Stimulated activated CD4-positive, alpha-beta T cell treated with anti-CD3 and anti-CD28 coated beads, Interleukin-1b, Interleukin-23, amount 100 ng/mL, for 48 hours (primary cell): ENCODE measurements at regions not wholly inside any gene's neighbourhood (a gene's known extent, or its start where the extent isn't known, plus 50 kb on each side); places are given as distances from the start of the nearest gene placed in this dataset.
"Not testable (repeated sequence)": the region's sequence is repeated elsewhere in the genome, so short reads cannot be mapped to it uniquely, and the experiment has no call there.

Experiments used
- DNase-seq: peaks from one replicate; pipeline ENCODE4 v3.0.0-alpha.2; 2020

DNA sequence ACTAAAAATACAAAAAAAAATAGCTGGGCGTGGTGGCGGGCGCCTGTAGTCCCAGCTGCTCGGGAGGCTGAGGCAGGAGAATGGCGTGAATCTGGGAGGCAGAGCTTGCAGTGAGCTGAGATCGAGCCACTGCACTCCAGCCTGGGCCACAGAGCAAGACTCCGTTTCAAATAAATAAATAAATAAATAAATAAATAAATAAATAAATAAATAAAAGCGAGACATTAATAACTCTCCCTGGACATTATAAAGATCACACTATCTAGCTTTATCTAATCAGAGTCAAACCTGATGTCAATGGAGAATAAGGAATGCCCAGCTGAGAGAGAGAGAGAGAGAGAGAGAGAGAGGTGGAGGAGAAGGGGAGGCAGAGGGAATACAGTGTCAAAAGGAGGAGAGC lies 476.2 kb downstream of the FBXO15 start:
- not testable (repeated sequence) for DNase-seq

GRCh38 chr18:73670524-73670923 lies 477.1 kb downstream of the FBXO15 start:
- no peak for DNase-seq

DNA sequence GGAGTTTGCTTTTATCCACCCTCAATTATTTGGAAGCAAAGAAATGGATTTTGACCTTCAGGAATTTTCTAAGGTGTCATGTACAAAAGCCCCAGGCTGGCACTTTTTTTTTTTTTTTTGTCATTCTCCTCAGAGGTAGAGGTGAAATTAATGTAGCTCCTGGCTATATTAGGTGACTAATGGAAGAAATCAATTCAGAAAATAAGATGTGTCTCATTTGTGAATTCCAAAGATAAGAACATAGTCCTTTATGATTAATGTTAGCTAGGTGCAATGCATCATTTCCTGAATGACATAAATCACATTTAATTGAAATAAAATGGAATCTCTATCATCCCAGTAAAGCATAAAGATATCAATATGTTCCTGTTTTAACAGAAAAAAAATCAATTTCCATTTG lies 477.6 kb downstream of the FBXO15 start:
- no peak for DNase-seq

GRCh38 chr18:73669297-73669696 lies 478.3 kb downstream of the FBXO15 start:
- no peak for DNase-seq

DNA sequence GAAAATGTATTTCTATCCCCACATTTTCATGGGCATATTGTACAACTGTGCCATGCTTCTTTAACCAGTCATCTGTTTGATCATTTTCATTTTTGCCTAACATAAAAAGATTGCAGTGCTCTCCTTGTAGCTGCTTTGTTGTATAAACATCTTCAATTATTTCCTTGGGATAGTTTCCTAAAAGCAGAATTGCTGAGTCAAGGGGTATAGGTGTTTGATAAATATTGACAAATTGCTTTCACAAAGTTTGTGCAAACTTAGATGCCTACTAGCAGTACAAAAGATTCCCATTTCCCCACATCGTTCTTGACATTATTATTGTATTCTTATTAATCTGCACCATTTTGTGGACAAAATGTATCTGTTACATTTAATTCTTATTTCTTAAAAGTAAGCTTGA lies 479.6 kb downstream of the FBXO15 start:
- DNase-seq, result no peak

- DNase-seq, result no peak
Observed at GRCh38 chr18:73666772-73667171, 480.9 kb downstream of the FBXO15 start.

DNA sequence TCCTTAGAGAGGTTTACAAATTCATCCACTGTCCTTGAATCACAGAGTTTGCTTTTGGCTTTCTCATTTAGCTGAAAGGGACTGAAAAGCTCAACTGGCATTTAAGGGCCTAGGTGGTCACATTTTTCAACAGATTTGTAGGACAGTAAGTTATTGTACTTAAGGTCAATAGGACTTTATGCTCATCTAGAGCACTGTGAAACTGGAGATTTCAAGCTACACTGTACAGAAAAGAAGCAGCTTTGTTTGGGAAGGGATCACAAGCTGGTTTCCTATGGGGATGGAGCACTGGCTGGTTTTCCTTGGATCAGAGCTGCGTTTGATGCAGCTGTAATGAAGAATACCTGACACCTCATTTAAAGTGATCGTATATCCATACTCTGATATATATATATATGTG lies 482.7 kb downstream of the FBXO15 start:
- no peak for DNase-seq

DNA sequence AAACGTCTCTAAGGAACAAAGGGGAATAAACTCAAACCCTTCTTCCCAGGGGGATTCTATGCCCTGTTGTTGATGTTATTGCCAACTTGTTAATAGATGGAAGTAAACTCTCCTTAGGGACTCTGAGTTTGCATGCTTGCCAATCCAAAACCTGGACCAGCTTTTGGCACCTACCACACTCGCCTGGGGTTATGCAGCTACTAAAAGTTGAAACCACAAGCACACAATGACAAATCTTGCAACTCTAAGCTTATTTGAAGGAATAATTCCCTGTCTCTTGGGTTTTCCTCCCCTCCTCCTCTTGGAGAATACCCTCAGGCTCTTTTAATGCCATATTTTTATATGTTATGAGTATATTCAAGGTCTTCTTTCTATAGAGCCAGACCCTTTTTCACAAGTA lies 484.1 kb downstream of the FBXO15 start:
- no peak for DNase-seq

GRCh38 chr18:73662421-73662820 lies 485.2 kb downstream of the FBXO15 start:
- DNase-seq, result no peak

- no peak for DNase-seq
Observed at GRCh38 chr18:73660931-73661856, 486.4 kb downstream of the FBXO15 start.

- no peak for DNase-seq
Observed at GRCh38 chr18:73656691-73657090, 490.9 kb downstream of the FBXO15 start.

DNA sequence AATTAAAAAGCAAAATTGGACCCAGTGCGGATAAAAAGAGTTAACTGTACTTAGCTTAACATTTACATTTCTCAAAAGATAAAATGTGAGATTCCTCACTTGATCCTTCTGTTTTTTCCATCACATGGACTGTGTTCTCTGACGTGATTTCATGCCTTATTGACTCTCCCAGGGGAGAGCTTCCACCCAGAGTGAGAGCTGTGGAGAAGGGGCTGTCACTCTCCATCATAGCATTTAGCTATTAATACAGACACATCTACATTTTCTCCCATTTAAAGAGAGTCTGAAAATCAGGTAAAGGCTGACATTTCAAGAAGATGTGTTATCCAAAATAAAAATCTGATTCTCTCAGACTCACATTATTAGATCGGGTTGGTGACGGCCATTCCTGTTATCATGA lies 493.8 kb downstream of the FBXO15 start:
- DNase-seq, result no peak

DNA sequence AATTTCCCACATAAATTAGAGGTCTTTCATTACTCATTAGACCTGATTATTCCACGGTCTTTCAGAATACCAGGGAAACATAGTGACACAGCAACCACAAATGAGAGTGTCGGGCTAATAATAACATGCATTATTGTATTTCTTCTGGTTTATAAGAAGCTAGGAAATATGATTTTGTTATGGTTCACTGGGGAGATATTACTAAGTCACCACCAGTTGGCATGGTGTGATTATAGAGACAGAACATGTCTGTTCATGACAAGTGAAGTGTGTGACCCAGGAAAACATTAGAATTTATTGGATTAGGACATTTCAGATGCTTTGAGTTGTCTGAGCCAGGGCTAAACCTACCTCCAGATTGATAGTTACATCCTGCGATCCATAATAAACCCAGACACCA lies 494.4 kb downstream of the FBXO15 start:
- DNase-seq, result no peak

DNA sequence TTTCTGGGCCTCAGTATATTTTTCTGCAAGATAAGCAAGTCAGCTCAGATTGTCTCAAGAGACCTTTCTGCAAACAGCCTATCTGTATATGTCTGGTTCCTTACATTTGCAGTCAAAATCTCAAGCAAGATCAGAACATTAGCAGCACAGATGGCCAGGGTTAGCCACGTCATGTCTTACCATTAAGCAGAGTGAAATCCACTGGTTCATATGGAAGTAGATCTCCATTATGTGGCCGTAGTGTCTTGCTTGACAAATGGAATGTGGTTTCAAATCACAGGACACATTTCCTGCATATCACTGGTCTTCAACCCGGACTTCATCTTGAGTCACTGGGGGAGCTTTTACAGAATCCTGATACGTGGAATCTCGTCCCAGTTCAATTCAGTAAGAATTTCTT lies 500.2 kb downstream of the FBXO15 start:
- no peak for DNase-seq

DNA sequence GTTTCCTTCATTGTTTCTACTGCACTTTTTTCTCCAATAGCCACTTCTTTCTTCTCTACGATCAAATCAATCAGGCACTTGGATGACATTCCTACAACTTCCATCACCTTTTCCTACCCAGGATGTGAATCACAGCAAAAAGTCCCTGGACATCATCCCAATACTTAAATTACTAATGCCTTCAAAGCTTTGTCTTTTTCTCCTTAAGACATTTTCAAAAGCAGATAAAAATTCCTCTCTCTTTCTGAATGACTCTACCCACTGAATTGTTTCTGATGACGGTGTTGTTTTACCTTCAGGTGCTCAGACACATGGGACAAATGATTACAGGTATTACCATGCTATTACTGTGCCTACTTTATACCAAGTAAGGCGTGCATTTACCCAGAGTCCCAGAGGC lies 500.9 kb downstream of the FBXO15 start:
- DNase-seq, result no peak

DNA sequence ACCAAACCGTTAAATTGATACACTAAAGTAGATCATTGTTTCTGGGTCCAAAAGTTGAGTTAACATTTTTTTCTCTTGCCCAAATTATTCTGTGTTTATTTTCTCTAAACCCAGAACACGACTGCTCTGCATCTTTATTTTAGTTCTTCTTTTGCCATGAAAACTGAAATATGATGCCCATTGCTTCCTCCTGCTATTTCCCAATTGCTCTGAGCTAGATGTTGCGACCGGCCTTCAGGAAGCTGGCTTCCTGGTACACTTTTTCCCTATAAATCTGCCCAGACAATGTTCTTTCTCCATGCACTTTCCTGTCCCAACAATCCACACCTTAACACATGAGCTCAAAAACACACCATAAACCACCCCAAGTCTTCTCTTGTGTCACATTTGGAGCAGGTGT lies 501.4 kb downstream of the FBXO15 start:
- no peak for DNase-seq

DNA sequence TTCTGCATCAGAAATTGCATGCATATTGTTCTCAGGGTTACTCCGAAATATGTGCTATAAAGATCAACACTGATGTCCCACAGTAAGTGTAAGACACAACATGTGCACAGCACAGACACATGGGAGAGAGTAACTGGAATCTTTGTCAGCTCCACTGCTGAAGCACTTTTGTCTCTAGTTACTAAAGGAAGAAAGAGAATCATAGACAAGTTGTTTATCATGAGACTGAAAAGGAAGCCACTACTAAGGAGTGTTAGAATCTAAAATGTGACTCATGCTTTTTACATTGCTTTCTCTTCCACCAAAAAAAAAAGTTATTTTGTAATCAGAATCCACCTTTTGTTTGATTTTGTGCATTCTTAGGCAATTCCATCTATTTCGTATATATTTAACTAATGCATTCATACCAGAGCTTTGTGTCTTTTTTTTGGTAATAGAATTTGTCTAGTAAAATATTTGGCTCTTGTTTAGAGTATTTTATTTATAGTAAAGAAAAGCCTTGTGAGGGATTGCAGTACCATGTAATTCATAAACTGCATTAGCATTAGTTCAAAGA lies 502.4 kb downstream of the FBXO15 start:
- DNase-seq, result no peak

DNA sequence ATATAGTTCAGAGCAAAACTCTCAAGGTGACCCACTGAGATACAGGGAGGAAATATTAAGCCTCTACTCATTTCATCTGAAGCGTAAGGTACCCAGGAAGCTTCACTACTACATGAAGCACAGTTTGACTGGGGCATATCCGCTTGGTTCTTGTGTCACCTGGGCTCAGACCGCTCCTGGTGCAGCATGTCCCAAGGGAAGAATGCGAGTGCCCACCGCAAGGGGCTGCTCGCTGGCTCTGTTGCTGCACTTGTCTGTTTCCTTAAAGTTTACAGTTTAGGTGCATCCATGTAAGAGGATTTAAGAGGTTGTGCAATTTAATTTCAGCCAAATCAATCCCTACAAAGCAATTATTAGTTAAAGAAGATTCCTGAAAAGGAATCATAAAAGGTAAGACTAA lies 507.8 kb downstream of the FBXO15 start:
- no peak for DNase-seq

GRCh38 chr18:73638709-73639108 lies 508.9 kb downstream of the FBXO15 start:
- no peak for DNase-seq

DNA sequence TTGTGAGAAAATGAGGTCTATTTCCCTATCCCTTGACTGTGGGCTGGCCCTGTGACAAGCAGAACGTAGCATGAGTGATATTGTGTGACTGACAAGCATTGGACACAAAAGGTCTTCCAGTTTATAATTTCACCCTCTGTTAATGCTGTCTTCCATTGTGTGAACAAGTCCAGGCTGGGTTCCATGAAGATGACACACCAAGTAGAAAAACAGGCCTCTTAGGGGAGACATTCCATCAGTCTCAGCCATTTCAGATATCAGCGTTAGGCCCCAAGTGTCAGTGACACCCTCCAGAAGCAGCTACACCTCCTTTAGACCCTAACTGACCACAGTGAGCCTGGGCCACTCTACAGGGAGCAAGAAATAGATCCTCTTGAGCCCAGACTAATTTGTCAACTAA lies 511.3 kb downstream of the FBXO15 start:
- DNase-seq, result no peak

DNA sequence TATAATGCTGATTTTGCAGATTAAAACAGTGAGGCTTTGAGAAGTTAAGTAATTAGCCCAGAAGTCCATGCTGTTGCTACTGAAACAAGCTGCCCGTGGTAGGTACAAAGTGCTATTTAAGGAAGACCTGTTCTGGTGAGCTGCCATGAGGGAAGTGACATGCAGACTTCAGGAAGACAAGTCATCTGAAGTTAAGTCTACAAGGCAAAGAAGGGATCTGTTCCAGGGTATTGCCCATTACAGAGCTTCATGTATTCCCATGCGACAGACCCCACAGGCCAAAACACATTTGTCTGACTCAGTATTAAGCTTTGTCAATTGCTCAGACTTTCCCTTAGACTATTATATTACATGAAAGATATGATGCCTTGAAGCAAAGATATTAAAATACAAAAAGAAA lies 520.8 kb downstream of the FBXO15 start:
- DNase-seq, result no peak

GRCh38 chr18:73626221-73626620 lies 521.4 kb downstream of the FBXO15 start:
- DNase-seq, result no peak

GRCh38 chr18:73621091-73621490 lies 526.5 kb downstream of the FBXO15 start:
- DNase-seq, result no peak

- no peak for DNase-seq
Observed at GRCh38 chr18:73617981-73618380, 529.7 kb downstream of the FBXO15 start.

GRCh38 chr18:73615506-73615905 lies 532.1 kb downstream of the FBXO15 start:
- DNase-seq, result no peak
